HepG2 (cell line): ENCODE measurements at regions not wholly inside any gene's neighbourhood (a gene's known extent, or its start where the extent isn't known, plus 50 kb on each side); places are given as distances from the start of the nearest gene placed in this dataset.

Experiments used
- FOXC1 ChIP-seq: sonication (generic); formaldehyde crosslinking; IDR thresholded peaks from 2 replicates; pipeline ENCODE4 v1.8.0; 2022; ENCODE audit warnings: mild to moderate bottlenecking, missing genetic modification reagents, borderline replicate concordance
- GFI1 ChIP-seq: sonication (generic); formaldehyde crosslinking; IDR thresholded peaks from 2 replicates; pipeline ENCODE4 v1.5.0; 2020; ENCODE audit warnings: missing genetic modification reagents, mild to moderate bottlenecking, borderline replicate concordance
- KLF13 ChIP-seq: sonication (generic); formaldehyde crosslinking; IDR thresholded peaks from 2 replicates; pipeline ENCODE4 v1.4.0; 2020; ENCODE audit warnings: mild to moderate bottlenecking, missing genetic modification reagents
- REL ChIP-seq: sonication (generic); formaldehyde crosslinking; conservative IDR thresholded peaks from 2 replicates; pipeline ENCODE4 v1.8.0; 2022; ENCODE audit warnings: mild to moderate bottlenecking, missing genetic modification reagents, moderate library complexity
- RELA ChIP-seq: sonication (generic); formaldehyde crosslinking; IDR thresholded peaks from 2 replicates; pipeline ENCODE4 v1.4.0; 2020; ENCODE audit warnings: missing genetic modification reagents
- SIN3A ChIP-seq: IDR thresholded peaks from 2 replicates; pipeline ENCODE4 v1.6.1; 2011; ENCODE audit warnings: low read depth, mild to moderate bottlenecking, control low read depth, low read length, borderline replicate concordance
- YY1 ChIP-seq: IDR thresholded peaks from 2 replicates; pipeline ENCODE4 v1.6.1; 2011; ENCODE audit warnings: low read length, low read depth, moderate library complexity, mild to moderate bottlenecking; ENCODE audit not compliant: insufficient read depth, insufficient replicate concordance
- ZBTB3 ChIP-seq: sonication (generic); formaldehyde crosslinking; IDR thresholded peaks from 2 replicates; pipeline ENCODE4 v1.4.0; 2020; ENCODE audit warnings: low read depth, mild to moderate bottlenecking, moderate library complexity, missing genetic modification reagents, borderline replicate concordance
- ZFP37 ChIP-seq: sonication (generic); formaldehyde crosslinking; IDR thresholded peaks from 2 replicates; pipeline ENCODE4 v1.4.0; 2020; ENCODE audit warnings: missing genetic modification reagents, borderline replicate concordance
- ZFYVE20 ChIP-seq: sonication (generic); formaldehyde crosslinking; IDR thresholded peaks from 2 replicates; pipeline ENCODE4 v1.8.0; 2023; ENCODE audit warnings: low read depth, mild to moderate bottlenecking, moderate library complexity, missing genetic modification reagents, borderline replicate concordance
- ZNF367 ChIP-seq: sonication (generic); formaldehyde crosslinking; IDR thresholded peaks from 2 replicates; pipeline ENCODE4 v1.4.0; 2020; ENCODE audit warnings: missing genetic modification reagents, borderline replicate concordance
- ZNF547 ChIP-seq: sonication (generic); formaldehyde crosslinking; IDR thresholded peaks from 2 replicates; pipeline ENCODE4 v1.5.1; 2020; ENCODE audit warnings: mild to moderate bottlenecking, missing genetic modification reagents
- ZNF775 ChIP-seq: sonication (generic); formaldehyde crosslinking; IDR thresholded peaks from 2 replicates; pipeline ENCODE4 v1.4.0; 2020; ENCODE audit warnings: missing genetic modification reagents, mild to moderate bottlenecking, moderate library complexity, borderline replicate concordance
- ZNF883 ChIP-seq: sonication (generic); formaldehyde crosslinking; IDR thresholded peaks from 2 replicates; pipeline ENCODE4 v1.5.1; 2020; ENCODE audit warnings: mild to moderate bottlenecking, missing genetic modification reagents; ENCODE audit errors: not compliant biosample characterization
- ZSCAN9 ChIP-seq: IDR thresholded peaks from 2 replicates; pipeline ENCODE4 v1.6.1; 2016; ENCODE audit warnings: borderline replicate concordance
- TF ChIP-seq, protein P1 (sequence below): sonication (generic); formaldehyde crosslinking; IDR thresholded peaks from 2 replicates; pipeline ENCODE4 v1.4.0; 2020; ENCODE audit warnings: missing genetic modification reagents
- TF ChIP-seq, protein P2 (sequence below): sonication (generic); formaldehyde crosslinking; IDR thresholded peaks from 2 replicates; pipeline ENCODE4; 2020; ENCODE audit warnings: missing genetic modification reagents, mild to moderate bottlenecking, borderline replicate concordance
- TF ChIP-seq, protein P3 (sequence below): sonication (generic); formaldehyde crosslinking; IDR thresholded peaks from 2 replicates; pipeline ENCODE4 v1.9.0; 2021; ENCODE audit warnings: missing genetic modification reagents, borderline replicate concordance
- TF ChIP-seq, protein P4 (sequence below): sonication (generic); formaldehyde crosslinking; IDR thresholded peaks from 2 replicates; pipeline ENCODE4 v1.8.0; 2022; ENCODE audit warnings: low read depth, missing genetic modification reagents

DNA sequence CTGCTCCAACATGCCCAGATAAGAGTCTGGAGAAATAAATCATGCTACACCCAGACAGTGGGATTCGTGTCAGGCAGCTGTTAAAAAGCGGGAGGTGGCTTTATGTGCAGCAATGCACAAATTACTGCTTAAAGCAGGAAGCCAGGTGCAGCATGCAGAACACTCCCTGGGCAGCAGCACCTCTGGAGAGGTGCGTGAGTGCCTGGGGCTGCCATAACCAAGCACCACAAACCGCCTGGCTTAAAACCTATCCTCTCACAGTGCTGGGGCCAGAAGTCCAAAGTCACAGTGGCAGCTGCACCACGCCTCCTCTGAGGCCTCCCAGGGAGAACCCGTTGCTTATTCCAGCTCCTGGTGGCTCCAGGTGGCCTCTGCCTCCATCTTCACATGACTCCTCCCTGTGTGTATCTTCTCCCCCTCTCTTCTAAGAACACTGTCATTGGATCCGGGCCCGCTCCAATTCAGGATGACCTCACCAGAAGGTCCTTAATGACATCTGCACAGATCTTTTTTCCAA, 115.6 kb downstream of the SIK1 start (continued):
- TF ChIP-seq, protein P1, sequence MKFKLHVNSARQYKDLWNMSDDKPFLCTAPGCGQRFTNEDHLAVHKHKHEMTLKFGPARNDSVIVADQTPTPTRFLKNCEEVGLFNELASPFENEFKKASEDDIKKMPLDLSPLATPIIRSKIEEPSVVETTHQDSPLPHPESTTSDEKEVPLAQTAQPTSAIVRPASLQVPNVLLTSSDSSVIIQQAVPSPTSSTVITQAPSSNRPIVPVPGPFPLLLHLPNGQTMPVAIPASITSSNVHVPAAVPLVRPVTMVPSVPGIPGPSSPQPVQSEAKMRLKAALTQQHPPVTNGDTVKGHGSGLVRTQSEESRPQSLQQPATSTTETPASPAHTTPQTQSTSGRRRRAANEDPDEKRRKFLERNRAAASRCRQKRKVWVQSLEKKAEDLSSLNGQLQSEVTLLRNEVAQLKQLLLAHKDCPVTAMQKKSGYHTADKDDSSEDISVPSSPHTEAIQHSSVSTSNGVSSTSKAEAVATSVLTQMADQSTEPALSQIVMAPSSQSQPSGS (CRISPR knock-in tag): no peak
- TF ChIP-seq, protein P2, sequence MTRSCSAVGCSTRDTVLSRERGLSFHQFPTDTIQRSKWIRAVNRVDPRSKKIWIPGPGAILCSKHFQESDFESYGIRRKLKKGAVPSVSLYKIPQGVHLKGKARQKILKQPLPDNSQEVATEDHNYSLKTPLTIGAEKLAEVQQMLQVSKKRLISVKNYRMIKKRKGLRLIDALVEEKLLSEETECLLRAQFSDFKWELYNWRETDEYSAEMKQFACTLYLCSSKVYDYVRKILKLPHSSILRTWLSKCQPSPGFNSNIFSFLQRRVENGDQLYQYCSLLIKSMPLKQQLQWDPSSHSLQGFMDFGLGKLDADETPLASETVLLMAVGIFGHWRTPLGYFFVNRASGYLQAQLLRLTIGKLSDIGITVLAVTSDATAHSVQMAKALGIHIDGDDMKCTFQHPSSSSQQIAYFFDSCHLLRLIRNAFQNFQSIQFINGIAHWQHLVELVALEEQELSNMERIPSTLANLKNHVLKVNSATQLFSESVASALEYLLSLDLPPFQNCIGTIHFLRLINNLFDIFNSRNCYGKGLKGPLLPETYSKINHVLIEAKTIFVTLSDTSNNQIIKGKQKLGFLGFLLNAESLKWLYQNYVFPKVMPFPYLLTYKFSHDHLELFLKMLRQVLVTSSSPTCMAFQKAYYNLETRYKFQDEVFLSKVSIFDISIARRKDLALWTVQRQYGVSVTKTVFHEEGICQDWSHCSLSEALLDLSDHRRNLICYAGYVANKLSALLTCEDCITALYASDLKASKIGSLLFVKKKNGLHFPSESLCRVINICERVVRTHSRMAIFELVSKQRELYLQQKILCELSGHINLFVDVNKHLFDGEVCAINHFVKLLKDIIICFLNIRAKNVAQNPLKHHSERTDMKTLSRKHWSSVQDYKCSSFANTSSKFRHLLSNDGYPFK: peak; percentile 42; the same call in 1 of the 2 replicates
- TF ChIP-seq, protein P3, sequence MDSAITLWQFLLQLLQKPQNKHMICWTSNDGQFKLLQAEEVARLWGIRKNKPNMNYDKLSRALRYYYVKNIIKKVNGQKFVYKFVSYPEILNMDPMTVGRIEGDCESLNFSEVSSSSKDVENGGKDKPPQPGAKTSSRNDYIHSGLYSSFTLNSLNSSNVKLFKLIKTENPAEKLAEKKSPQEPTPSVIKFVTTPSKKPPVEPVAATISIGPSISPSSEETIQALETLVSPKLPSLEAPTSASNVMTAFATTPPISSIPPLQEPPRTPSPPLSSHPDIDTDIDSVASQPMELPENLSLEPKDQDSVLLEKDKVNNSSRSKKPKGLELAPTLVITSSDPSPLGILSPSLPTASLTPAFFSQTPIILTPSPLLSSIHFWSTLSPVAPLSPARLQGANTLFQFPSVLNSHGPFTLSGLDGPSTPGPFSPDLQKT (CRISPR knock-in tag): no peak
- TF ChIP-seq ZNF547 (CRISPR knock-in tag): no peak
- no peak for TF ChIP-seq ZFYVE20 (CRISPR knock-in tag)
- no peak for TF ChIP-seq REL
- TF ChIP-seq GFI1: no peak
- TF ChIP-seq RELA (CRISPR knock-in tag): no peak
- no peak for TF ChIP-seq ZNF367
- TF ChIP-seq ZNF883 (CRISPR knock-in tag): peak; percentile 37
- TF ChIP-seq, protein P4, sequence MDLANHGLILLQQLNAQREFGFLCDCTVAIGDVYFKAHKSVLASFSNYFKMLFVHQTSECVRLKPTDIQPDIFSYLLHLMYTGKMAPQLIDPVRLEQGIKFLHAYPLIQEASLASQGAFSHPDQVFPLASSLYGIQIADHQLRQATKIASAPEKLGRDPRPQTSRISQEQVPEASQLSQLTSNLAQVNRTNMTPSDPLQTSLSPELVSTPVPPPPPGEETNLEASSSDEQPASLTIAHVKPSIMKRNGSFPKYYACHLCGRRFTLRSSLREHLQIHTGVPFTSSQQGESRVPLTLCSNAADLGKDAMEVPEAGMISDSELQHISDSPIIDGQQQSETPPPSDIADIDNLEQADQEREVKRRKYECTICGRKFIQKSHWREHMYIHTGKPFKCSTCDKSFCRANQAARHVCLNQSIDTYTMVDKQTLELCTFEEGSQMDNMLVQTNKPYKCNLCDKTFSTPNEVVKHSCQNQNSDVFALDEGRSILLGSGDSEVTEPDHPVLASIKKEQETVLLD (CRISPR knock-in tag): no peak
- TF ChIP-seq KLF13 (CRISPR knock-in tag): no peak
- no peak for TF ChIP-seq SIN3A
- no peak for TF ChIP-seq ZFP37 (CRISPR knock-in tag)
- no peak for TF ChIP-seq ZNF775 (CRISPR knock-in tag)
- TF ChIP-seq YY1: no peak
- no peak for TF ChIP-seq FOXC1
- TF ChIP-seq ZBTB3 (CRISPR knock-in tag): 0 out of 2 replicates have a peak, but pooled peaks have one; percentile 32
- no peak for TF ChIP-seq ZSCAN9 (CRISPR knock-in tag)
